HEK293T (cell line): ENCODE measurements at regions not wholly inside any gene's neighbourhood (a gene's known extent, or its start where the extent isn't known, plus 50 kb on each side); places are given as distances from the start of the nearest gene placed in this dataset.

ENCODE experiments used
- FOXM1 ChIP-seq: fragments of 450-650 bp; IDR thresholded peaks from 2 replicates; pipeline ENCODE4 v1.6.1; 2017; ENCODE audit warnings: mild to moderate bottlenecking, borderline replicate concordance
- SP1 ChIP-seq: fragments of 450-650 bp; IDR thresholded peaks from 2 replicates; pipeline ENCODE4 v1.6.1; 2017
- TF ChIP-seq, protein P1 (sequence below): fragments of 450-650 bp; IDR thresholded peaks from 2 replicates; pipeline ENCODE4 v1.6.1; 2016

DNA sequence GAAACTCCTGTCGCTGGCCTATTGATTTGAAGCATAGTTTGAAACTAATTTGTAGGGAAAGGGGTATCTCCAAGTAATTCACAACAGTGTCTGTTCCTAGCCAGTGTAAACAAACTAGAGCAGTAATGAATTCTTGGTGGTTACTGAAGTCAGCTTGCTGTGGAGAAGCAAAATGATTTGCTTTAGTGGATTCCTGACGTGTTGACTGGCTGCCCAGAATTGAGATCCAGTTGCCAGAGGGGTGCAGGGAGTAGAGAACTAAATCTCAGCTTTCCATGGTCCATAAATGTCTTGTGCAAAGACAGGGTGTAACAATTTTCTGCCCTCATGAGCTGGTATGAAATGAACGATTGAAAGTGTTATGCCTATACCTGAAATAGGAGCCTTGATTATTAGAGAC lies 382.5 kb upstream of the KIRREL3 start:
- TF ChIP-seq FOXM1 (no peak), SP1 (no peak)
- TF ChIP-seq, protein P1, sequence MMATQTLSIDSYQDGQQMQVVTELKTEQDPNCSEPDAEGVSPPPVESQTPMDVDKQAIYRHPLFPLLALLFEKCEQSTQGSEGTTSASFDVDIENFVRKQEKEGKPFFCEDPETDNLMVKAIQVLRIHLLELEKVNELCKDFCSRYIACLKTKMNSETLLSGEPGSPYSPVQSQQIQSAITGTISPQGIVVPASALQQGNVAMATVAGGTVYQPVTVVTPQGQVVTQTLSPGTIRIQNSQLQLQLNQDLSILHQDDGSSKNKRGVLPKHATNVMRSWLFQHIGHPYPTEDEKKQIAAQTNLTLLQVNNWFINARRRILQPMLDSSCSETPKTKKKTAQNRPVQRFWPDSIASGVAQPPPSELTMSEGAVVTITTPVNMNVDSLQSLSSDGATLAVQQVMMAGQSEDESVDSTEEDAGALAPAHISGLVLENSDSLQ: no peak
